GM23338 (cell line): ENCODE measurements at regions not wholly inside any gene's neighbourhood (a gene's known extent, or its start where the extent isn't known, plus 50 kb on each side); places are given as distances from the start of the nearest gene placed in this dataset.

Experiments used
- ATAC-seq: fragments of 200-7000 bp; cut with Tn5 transposase; 3 replicates; pipeline ENCODE4 v1.9.1; 2020
- DNase-seq: peaks from one replicate; pipeline ENCODE4 v3.0.0-alpha.2; 2015; ENCODE audit warnings: low spot score
- H2AFZ ChIP-seq: fragments of 200-600 bp; sonication (generic); 2 replicates; pipeline ENCODE4 v1.8.0; 2016; ENCODE audit warnings: antibody characterized with exemption, mild to moderate bottlenecking, moderate library complexity
- H3F3A ChIP-seq: fragments of 200-600 bp; sonication (generic); replicated peaks from 2 replicates; pipeline ENCODE4 v1.8.0; 2017; ENCODE audit warnings: antibody characterized with exemption, mixed run types, low read depth
- H3K27ac ChIP-seq: fragments of 200-600 bp; sonication (generic); 2 replicates; pipeline ENCODE4 v1.6.1; 2016; ENCODE audit warnings: low read depth
- H3K27me3 ChIP-seq: fragments of 200-600 bp; sonication (generic); 2 replicates; pipeline ENCODE4 v1.8.0; 2016; ENCODE audit warnings: mild to moderate bottlenecking, mixed run types, moderate library complexity; ENCODE audit not compliant: insufficient read depth
- H3K36me3 ChIP-seq: fragments of 200-600 bp; sonication (generic); 2 replicates; pipeline ENCODE4 v1.8.0; 2016; ENCODE audit warnings: mild to moderate bottlenecking; ENCODE audit not compliant: insufficient read depth
- H3K4me1 ChIP-seq: fragments of 200-600 bp; sonication (generic); 2 replicates; pipeline ENCODE4 v1.8.0; 2016; ENCODE audit warnings: mild to moderate bottlenecking, moderate library complexity; ENCODE audit not compliant: insufficient read depth
- H3K4me2 ChIP-seq: fragments of 200-600 bp; sonication (generic); 2 replicates; pipeline ENCODE4 v1.7.1; 2017; ENCODE audit warnings: mixed run types
- H3K4me3 ChIP-seq: fragments of 200-600 bp; sonication (generic); 2 replicates; pipeline ENCODE4 v1.6.1; 2016; ENCODE audit warnings: mixed run types
- H3K79me2 ChIP-seq: fragments of 200-600 bp; sonication (generic); replicated peaks from 2 replicates; pipeline ENCODE4 v1.8.0; 2017; ENCODE audit warnings: mild to moderate bottlenecking; ENCODE audit not compliant: insufficient read depth
- H3K9me2 ChIP-seq: fragments of 200-600 bp; sonication (generic); 2 replicates; pipeline ENCODE4 v1.8.0; 2017; ENCODE audit not compliant: insufficient read depth
- H4K20me1 ChIP-seq: fragments of 200-600 bp; sonication (generic); replicated peaks from 2 replicates; pipeline ENCODE4 v1.8.0; 2017; ENCODE audit warnings: mild to moderate bottlenecking; ENCODE audit not compliant: insufficient read depth
- H3K27ac Mint-ChIP-seq: 2 replicates; pipeline ENCODE4 v1.8.0; 2020; ENCODE audit warnings: inconsistent platforms, mild to moderate bottlenecking, moderate library complexity, mixed read lengths
- H3K27me3 Mint-ChIP-seq: 3 replicates; pipeline ENCODE4 v1.8.0; 2022; ENCODE audit warnings: low read depth, mild to moderate bottlenecking, moderate library complexity, mixed read lengths, inconsistent platforms; ENCODE audit not compliant: insufficient read depth, poor library complexity
- H3K36me3 Mint-ChIP-seq: 3 replicates; pipeline ENCODE4 v1.8.0; 2021; ENCODE audit warnings: low read depth, mild to moderate bottlenecking, inconsistent platforms, moderate library complexity, mixed read lengths
- H3K4me1 Mint-ChIP-seq: 3 replicates; pipeline ENCODE4 v1.8.0; 2020; ENCODE audit warnings: mild to moderate bottlenecking, inconsistent platforms, mixed read lengths
- H3K4me3 Mint-ChIP-seq: 3 replicates; pipeline ENCODE4 v1.8.0; 2021; ENCODE audit warnings: moderate library complexity, mild to moderate bottlenecking, inconsistent platforms, mixed read lengths
- H3K9me3 Mint-ChIP-seq: 3 replicates; pipeline ENCODE4 v1.8.0; 2020; ENCODE audit warnings: moderate library complexity, mild to moderate bottlenecking, inconsistent platforms, mixed read lengths
- CREB1 ChIP-seq: fragments of 250-450 bp; sonication (Bioruptor Pico); IDR thresholded peaks from 2 replicates; pipeline ENCODE4 v1.5.0; 2020; ENCODE audit warnings: low read depth, mild to moderate bottlenecking, moderate library complexity
- JUNB ChIP-seq: IDR thresholded peaks from one replicate; pipeline ENCODE4 v1.6.1; 2016; ENCODE audit warnings: antibody characterized with exemption; ENCODE audit not compliant: unreplicated experiment
- NANOG ChIP-seq: IDR thresholded peaks from 2 replicates; pipeline ENCODE4 v1.6.1; 2016; ENCODE audit warnings: antibody characterized with exemption, borderline replicate concordance
- STAT1 ChIP-seq: IDR thresholded peaks from one replicate; pipeline ENCODE4 v1.6.1; 2016; ENCODE audit warnings: antibody characterized with exemption; ENCODE audit not compliant: unreplicated experiment
- ZNF331 ChIP-seq: fragments of 250-450 bp; sonication (Bioruptor Pico); IDR thresholded peaks from 2 replicates; pipeline ENCODE4 v1.5.0; 2020; ENCODE audit warnings: low read depth, mild to moderate bottlenecking, moderate library complexity
- TF ChIP-seq, protein P1 (sequence below): fragments of 250-450 bp; sonication (Bioruptor Pico); IDR thresholded peaks from 2 replicates; pipeline ENCODE4 v1.5.0; 2020; ENCODE audit warnings: mild to moderate bottlenecking, moderate library complexity

DNA sequence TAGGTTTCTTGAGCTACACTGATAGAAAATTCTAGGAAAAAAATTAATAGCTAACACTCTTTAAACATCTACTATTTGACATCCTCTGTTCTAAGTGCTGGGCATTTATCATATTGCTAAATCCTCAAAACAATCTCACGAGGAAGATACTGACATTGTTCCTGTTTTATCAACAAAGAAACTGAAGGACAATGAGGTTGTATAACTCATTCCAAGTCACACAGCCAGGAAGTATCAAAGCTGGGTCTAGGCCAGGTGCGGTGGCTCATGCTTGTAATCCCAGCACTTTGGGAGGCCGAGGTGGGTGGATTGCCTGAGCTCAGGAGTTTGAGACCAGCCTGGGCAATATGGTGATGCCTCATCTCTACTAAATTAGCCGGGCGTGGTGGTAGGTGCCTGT is 51.6 kb upstream of the IL6 start:
- Histone ChIP-seq H4K20me1 (no peaks in the 10 kb centered on the region), H3K4me3 (no peak overlapping the region), H3K4me1 (peaks cover 15% of the 10 kb centered on the region), H2AFZ (no peak overlapping the region), H3F3A (no peaks in the 10 kb centered on the region), H3K79me2 (no peaks in the 10 kb centered on the region), H3K36me3 (no peaks in the 10 kb centered on the region), H3K27ac (no peak overlapping the region), H3K9me2 (no peaks in the 10 kb centered on the region), H3K4me2 (no peak overlapping the region), H3K27me3 (no peaks in the 10 kb centered on the region)
- Mint-ChIP-seq H3K27me3 (peaks cover 4% of the 10 kb centered on the region), H3K36me3 (no peaks in the 10 kb centered on the region), H3K9me3 (no peaks in the 10 kb centered on the region; the same call in 2 of the 3 replicates), H3K4me3 (no peak overlapping the region), H3K27ac (no peak overlapping the region), H3K4me1 (peaks cover 30% of the 10 kb centered on the region)
- no peak for DNase-seq
- ATAC-seq = no peak
- TF ChIP-seq, protein P1, sequence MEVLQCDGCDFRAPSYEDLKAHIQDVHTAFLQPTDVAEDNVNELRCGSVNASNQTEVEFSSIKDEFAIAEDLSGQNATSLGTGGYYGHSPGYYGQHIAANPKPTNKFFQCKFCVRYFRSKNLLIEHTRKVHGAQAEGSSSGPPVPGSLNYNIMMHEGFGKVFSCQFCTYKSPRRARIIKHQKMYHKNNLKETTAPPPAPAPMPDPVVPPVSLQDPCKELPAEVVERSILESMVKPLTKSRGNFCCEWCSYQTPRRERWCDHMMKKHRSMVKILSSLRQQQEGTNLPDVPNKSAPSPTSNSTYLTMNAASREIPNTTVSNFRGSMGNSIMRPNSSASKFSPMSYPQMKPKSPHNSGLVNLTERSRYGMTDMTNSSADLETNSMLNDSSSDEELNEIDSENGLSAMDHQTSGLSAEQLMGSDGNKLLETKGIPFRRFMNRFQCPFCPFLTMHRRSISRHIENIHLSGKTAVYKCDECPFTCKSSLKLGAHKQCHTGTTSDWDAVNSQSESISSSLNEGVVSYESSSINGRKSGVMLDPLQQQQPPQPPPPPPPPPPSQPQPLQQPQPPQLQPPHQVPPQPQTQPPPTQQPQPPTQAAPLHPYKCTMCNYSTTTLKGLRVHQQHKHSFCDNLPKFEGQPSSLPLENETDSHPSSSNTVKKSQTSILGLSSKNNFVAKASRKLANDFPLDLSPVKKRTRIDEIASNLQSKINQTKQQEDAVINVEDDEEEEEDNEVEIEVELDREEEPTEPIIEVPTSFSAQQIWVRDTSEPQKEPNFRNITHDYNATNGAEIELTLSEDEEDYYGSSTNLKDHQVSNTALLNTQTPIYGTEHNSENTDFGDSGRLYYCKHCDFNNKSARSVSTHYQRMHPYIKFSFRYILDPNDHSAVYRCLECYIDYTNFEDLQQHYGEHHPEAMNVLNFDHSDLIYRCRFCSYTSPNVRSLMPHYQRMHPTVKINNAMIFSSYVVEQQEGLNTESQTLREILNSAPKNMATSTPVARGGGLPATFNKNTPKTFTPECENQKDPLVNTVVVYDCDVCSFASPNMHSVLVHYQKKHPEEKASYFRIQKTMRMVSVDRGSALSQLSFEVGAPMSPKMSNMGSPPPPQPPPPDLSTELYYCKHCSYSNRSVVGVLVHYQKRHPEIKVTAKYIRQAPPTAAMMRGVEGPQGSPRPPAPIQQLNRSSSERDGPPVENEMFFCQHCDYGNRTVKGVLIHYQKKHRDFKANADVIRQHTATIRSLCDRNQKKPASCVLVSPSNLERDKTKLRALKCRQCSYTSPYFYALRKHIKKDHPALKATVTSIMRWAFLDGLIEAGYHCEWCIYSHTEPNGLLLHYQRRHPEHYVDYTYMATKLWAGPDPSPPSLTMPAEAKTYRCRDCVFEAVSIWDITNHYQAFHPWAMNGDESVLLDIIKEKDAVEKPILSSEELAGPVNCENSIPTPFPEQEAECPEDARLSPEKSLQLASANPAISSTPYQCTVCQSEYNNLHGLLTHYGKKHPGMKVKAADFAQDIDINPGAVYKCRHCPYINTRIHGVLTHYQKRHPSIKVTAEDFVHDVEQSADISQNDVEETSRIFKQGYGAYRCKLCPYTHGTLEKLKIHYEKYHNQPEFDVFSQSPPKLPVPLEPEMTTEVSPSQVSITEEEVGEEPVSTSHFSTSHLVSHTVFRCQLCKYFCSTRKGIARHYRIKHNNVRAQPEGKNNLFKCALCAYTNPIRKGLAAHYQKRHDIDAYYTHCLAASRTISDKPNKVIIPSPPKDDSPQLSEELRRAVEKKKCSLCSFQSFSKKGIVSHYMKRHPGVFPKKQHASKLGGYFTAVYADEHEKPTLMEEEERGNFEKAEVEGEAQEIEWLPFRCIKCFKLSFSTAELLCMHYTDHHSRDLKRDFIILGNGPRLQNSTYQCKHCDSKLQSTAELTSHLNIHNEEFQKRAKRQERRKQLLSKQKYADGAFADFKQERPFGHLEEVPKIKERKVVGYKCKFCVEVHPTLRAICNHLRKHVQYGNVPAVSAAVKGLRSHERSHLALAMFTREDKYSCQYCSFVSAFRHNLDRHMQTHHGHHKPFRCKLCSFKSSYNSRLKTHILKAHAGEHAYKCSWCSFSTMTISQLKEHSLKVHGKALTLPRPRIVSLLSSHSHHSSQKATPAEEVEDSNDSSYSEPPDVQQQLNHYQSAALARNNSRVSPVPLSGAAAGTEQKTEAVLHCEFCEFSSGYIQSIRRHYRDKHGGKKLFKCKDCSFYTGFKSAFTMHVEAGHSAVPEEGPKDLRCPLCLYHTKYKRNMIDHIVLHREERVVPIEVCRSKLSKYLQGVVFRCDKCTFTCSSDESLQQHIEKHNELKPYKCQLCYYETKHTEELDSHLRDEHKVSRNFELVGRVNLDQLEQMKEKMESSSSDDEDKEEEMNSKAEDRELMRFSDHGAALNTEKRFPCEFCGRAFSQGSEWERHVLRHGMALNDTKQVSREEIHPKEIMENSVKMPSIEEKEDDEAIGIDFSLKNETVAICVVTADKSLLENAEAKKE (CRISPR knock-in tag) = no peak
- TF ChIP-seq STAT1 (no peak), JUNB (no peak), ZNF331 (CRISPR knock-in tag) (no peak), CREB1 (no peak), NANOG (no peak)
